Stimulated activated CD8-positive, alpha-beta memory T cell treated with anti-CD3 and anti-CD28 coated beads, Interleukin-4, amount 100 ng/mL, for 24 hours (primary cell): ENCODE measurements at regions not wholly inside any gene's neighbourhood (a gene's known extent, or its start where the extent isn't known, plus 50 kb on each side); places are given as distances from the start of the nearest gene placed in this dataset.

Source experiments
- DNase-seq: peaks from one replicate; pipeline ENCODE4 v3.0.0-alpha.2; 2020; ENCODE audit warnings: low read depth

DNA sequence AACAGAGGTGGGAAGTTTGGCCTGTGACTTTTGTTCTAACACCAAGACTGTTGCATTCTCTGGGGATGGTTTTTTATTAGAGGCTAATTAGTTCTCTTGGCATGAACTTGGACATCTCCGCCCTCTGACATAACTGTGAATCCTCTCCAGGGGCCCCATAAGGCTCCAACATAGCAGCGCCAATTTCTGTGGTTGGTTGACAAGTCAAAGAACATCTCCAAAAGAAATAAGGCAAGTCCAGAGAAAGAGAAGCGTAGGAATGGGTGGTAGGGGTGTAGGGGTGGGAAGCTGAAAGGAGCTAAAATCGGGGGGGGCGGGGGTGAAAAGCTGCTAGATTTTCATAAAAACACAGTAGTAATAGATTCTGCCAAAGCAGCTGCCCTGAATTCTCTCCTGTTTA lies 81.0 kb upstream of the DAB2 start:
- no peak for DNase-seq

- DNase-seq = no peak
Observed at GRCh38 chr5:39505363-39505762, 80.6 kb upstream of the DAB2 start.

DNA sequence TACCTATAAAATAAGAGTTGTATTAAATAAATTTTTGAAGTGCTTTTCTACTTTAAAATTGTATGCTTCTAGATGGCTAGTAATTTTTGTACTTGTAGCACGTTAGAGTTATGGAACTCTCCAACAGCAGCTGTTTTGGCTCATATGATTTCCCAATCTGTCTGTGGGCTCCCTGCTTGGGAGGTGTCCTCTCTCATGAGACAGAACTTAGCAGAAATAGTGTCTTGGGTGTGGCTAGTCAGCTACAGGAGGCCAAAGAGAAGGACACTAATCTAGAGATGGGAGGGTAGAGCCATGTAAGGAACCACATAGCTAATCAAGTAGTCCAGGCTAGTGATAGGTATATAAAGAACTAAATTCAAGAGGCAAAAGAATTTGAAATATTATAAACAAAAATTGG lies 78.4 kb upstream of the DAB2 start:
- no peak for DNase-seq

GRCh38 chr5:39502704-39503103 lies 77.9 kb upstream of the DAB2 start:
- DNase-seq = no peak

- DNase-seq = no peak
Observed at GRCh38 chr5:39501397-39501796, 76.6 kb upstream of the DAB2 start.

- DNase-seq = no peak
Observed at GRCh38 chr5:39500551-39501175, 75.9 kb upstream of the DAB2 start.

DNA sequence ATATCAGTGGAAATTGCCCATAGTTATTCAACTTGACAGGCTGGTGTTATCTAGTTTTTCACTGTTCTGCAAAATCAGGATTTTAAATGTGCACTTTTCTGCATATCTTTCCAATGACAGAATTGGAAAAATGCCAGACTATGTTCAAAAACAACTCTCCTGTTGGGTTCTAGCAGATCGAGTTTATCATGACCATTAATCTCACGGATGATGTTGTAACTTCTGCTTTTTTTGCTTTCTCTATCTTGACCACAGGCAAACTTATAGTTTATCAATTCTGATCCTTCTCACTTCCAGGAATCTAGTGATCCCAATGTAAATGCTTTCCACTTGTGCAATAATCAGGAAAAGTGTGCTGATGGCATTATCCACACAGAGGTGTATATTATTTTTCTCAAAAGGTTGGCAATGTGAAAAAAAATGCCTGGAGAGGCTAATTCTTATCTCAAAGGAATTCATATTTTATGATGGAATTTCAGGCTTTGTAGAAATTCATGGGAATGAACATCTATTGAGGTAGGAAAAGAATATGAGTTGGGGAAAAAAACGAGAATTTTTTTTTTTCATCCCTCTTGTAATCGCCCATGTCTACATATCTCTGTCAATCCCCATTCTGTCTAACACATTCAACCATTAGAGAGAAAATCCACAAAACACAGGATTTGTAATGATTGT lies 73.6 kb upstream of the DAB2 start:
- DNase-seq = no peak

DNA sequence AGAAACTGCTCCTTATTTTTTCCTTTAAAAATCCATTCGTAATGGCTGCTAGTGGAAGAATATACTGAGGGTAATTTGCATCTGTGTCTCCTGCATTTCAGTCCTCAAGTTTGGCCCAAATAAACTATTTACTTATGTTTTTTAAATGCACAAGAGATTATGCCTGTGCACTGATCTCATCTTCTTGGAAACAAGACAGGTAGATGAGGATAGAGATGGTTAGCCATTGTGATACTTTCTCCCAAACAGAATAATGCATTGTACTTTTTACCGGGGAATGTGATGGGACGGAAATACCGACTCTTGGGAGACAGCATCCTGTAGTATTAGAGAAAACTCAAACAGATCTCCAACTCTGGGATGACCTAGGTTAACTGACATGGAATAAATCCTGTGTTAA lies 72.5 kb upstream of the DAB2 start:
- no peak for DNase-seq

- DNase-seq = no peak
Observed at GRCh38 chr5:39495227-39495626, 70.4 kb upstream of the DAB2 start.

DNA sequence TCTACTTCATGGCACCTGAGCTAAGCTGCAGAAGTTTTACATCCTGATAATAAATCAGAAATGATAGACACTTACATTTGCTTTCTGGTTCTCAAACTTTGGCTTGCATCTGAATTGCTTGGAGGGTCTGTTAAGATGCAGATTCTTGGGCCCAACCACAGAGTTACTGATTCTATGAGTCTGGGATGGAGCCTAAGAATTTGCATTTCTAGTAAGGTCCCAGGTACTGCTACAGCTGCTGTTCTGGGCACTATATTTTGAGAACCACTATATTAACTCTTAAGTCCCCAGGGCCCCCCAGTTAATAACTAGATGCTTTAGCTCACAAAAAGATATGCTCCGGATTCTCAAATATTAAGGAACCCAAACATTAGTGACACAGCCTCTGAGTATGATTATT lies 69.8 kb upstream of the DAB2 start:
- DNase-seq = no peak

DNA sequence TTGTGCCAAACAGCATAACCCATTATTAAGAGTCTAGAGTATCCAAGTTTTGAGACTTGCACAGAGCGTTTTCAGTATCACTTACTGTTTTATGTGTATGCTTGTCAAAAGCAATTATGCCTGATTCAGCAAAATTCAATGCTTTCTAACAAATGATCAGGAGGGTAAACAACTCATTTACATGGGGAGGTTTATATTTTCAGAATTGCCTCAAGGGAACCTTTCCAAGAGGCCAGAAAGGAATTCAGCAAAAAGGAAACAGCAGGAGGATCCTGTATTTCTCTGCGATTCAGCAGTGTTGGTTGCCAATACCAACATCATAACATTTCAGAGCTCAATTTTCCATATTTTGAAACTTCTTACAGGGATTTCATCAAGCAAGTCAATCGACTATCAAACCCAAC lies 69.3 kb upstream of the DAB2 start:
- no peak for DNase-seq

DNA sequence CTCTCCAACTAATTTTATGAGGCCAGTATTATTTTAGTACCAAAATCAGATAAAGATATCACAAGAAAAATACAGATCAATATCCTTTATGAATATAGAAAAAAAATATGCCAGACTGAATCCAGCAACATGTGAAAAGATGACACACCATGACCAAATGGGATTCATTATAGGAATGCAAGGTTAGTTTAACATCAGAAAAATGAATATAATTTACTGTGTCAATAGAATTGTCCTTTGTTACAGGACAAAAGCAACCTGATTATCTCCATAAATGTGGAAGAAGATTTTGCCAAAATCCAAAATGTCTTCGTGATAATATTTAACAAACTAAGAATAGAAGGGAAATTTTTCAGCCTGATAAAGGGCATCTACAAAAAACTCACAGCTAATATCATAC lies 66.4 kb upstream of the DAB2 start:
- no peak for DNase-seq

DNA sequence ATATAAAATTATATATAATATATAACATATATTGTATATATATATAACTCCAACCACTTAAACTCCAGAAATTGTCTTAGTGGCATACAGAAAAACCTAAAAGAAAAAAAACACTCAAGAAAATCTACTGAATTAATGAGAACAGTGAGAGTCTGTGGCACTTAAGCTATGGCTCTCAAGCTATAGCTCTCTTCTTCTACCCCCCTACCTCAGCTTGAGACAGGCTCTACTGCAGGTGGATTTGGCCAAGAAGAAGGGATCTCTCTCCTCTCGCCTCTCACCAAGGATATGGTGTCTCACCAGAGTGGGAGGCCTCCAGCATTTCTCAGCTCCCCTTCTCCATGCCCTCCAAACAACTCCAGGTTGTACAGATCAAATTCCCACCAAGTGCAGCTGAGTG lies 64.5 kb upstream of the DAB2 start:
- no peak for DNase-seq

DNA sequence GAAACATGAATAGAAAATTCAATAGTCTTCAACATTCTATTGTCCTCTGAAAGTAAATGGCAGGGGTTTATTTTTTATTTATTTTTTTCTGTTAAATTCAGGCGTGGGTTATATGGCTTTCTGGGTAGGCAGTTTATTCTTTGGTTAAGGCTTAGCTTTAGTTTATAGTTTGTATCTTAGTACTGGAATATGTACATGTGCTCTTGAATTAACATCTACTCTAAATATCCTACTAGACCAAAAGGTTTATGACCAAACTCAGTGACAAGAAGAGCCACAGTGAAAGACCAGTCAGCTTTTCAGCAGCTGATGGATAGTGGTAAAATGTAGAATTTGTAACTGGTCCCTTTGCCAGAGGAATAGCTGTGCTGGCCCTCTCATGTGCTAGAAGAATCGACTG lies 62.0 kb upstream of the DAB2 start:
- no peak for DNase-seq

DNA sequence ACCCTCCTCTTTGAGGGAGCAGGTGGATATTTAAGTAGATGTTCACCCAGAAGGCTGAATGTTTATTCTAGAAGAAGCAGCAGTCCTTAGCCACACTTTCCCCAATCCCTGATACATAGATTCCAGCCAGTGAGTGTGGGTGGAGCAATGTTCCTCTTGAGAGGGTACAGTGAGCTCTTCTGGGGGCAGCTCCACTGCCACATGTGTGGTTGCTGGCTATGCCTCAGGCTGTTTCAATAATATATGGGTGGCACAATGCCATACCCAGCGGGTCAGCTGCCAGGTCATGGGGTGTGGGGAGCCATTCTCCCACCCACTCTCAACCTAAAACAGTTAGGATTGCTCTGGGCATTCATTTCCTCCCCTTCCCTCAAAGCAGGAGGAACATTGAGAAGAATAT lies 61.6 kb upstream of the DAB2 start:
- no peak for DNase-seq

GRCh38 chr5:39485079-39485478 lies 60.3 kb upstream of the DAB2 start:
- DNase-seq = no peak

GRCh38 chr5:39484673-39485072 lies 59.9 kb upstream of the DAB2 start:
- no peak for DNase-seq

DNA sequence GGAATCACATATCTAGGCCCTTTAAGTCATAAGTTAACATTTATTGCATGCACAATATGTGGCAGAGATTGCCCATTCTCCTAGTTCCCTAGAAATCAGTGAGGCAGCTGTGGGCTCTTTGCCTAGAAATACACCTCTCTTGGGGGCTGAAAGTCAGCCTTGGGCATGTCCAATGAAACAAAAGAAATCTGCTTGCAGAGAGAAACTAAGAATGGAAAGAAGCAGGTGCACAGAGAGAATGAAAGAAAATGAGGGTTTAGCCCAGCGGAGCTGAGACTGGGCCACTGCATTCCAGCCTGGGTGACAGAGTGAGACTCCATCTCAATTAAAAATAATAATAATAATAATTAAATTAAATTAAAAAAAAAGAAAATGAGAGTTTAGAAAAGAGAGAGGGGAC lies 57.3 kb upstream of the DAB2 start:
- no peak for DNase-seq

GRCh38 chr5:39479537-39479936 lies 54.8 kb upstream of the DAB2 start:
- no peak for DNase-seq

DNA sequence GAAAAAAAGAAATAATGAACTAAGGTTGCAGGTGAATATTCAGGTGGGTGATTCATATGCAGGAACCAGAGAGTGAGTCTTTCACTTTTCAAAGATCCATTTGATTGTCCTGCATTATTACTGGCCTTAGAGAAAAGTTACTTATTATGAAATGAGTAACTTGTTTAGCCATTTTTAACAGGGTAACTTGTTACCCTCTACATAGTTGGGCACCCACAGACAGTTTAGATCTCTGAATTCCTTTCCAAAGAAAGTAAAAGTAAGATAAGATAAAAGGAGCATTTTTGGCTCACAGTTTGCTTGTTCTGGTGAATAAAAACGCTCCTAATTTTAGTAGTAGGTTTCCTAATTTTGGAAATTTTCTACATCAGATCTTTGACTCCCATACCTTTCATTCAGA lies 54.1 kb upstream of the DAB2 start:
- no peak for DNase-seq

DNA sequence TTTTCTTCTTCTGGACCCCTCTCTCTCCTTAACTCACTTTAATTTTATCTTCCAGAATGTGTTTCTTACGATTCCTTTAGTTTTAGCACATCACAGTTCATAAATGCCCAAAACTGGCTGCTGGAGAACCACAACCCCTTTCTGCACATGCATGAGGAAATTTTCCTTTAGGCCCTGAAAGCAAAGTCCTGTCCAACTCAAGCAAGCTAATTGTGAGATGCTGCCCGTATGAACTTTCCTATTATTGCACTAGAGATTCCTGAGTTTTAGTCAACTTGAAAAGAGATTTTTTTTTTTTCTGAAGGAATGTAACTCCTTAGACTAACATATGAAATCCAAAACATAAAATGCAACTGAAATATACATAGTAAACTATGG lies 52.1 kb upstream of the DAB2 start:
- DNase-seq = no peak

- DNase-seq = no peak
Observed at GRCh38 chr5:39475881-39476842, 51.4 kb upstream of the DAB2 start.

DNA sequence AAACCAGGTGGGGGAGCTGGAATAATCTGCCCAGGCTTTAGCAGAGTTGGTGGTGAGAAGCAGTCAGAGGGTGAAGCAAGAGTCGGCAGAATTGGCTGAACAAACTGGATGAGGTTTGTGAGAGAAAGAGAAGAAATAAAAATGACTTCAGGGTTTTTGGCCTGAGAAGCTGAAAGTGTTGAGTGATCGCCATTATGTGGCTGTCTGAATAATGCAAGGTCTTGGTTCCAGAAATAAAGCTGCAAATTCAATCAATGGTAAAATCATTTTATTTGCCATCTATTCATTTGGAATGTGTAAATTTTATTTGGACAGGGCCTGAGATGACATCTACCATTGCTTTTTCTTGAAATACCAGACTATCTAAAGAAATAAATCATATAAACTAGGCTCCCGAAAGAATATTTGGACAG lies 50.4 kb upstream of the DAB2 start:
- DNase-seq = no peak
